Gastroesophageal sphincter (tissue), 4 donors: ENCODE measurements at regions not wholly inside any gene's neighbourhood (a gene's known extent, or its start where the extent isn't known, plus 50 kb on each side); places are given as distances from the start of the nearest gene placed in this dataset.

Experiments used
- ATAC-seq: fragments of 150-250 bp; one replicate; pipeline ENCODE4 v1.9.1; 2016; ENCODE audit warnings: mild to moderate bottlenecking, moderate library complexity
- H3K27ac ChIP-seq, 4 donors: fragments of 200-600 bp; sonication (generic) in 3 of 4; 1 replicate in 3 of 4; 2 replicates in 1 of 4; pipeline ENCODE4 v1.5.1; 2016 to 2019
- H3K27me3 ChIP-seq: fragments of 200-600 bp; sonication (generic); one replicate; pipeline ENCODE4 v1.5.1; 2019
- H3K36me3 ChIP-seq, 2 donors: fragments of 200-600 bp; sonication (generic); one replicate each; pipeline ENCODE4 v1.5.1; 2019; ENCODE audit warnings: control low read depth in 1 of 2
- H3K4me1 ChIP-seq, 3 donors: fragments of 200-600 bp; sonication (generic); 1 replicate in 2 of 3; 2 replicates in 1 of 3; pipeline ENCODE4 v1.5.1; 2016 to 2019; ENCODE audit warnings: control low read depth in 2 of 3
- H3K4me3 ChIP-seq, 2 donors: fragments of 200-600 bp; sonication (generic); one replicate each; pipeline ENCODE4 v1.5.1; 2019; ENCODE audit warnings: mild to moderate bottlenecking in 1 of 2, moderate library complexity in 1 of 2
- H3K9me3 ChIP-seq, 3 donors: fragments of 200-600 bp; sonication (generic); one replicate each; pipeline ENCODE4 v1.5.1; 2017 to 2019; ENCODE audit warnings: control low read depth in 2 of 3
- EP300 ChIP-seq: sonication (generic); formaldehyde crosslinking; IDR thresholded peaks from one replicate; pipeline ENCODE4 v1.6.1; 2017; ENCODE audit warnings: antibody characterized with exemption, mild to moderate bottlenecking
- POLR2A ChIP-seq, 2 donors: fragments of 450-650 bp; IDR thresholded peaks; one replicate each; pipeline ENCODE4 v1.6.1; 2017; ENCODE audit warnings: antibody characterized with exemption in 2 of 2, mild to moderate bottlenecking in 2 of 2, moderate library complexity in 1 of 2
- POLR2AphosphoS5 ChIP-seq: sonication (generic); formaldehyde crosslinking; IDR thresholded peaks from one replicate; pipeline ENCODE4 v1.6.1; 2017; ENCODE audit warnings: antibody characterized with exemption
- WGBS, 2 donors: methylation state at CpG; one replicate each; pipeline ENCODE4 v1.1.5; 2018; ENCODE audit warnings: low coverage in 1 of 2; 5-methylcytosine and 5-hydroxymethylcytosine counted together
- TF ChIP-seq, protein P1 (sequence below), 4 experiments: fragments of 200-600 bp in 2 of 4; fragments of 450-650 bp in 2 of 4; sonication (generic) in 1 of 4; IDR thresholded peaks; one replicate each; pipeline ENCODE4 v1.5.1; 2017 to 2019; ENCODE audit warnings: antibody characterized with exemption in 4 of 4, mild to moderate bottlenecking in 2 of 4, moderate library complexity in 2 of 4

DNA sequence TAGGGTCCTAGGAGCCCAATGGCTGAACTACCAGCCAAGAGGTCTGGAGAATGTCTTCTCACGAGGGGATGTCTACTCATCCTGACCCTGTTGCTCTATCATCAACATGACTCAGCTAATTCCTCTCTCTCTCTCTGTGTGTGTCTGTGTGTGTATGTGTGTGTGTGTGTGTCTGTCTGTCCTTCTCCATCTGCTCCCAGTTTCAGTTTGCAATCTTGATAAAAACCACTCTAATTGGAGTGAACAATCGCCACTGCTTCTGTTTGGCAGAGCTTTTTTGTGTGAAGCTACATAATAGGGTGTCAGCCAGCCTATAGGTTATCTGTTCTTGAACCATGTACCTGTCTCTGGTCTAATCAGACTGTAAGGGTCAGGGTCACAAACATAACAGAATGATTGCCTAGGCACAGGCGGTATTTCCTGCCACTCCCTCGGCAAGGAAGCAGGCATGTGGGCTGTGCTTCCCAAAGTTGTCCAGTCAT is 219.8 kb downstream of the SH3BP4 start:
- no peak for ATAC-seq
- H3K27me3 ChIP-seq: no peaks in the 10 kb centered on the region
- no peaks in the 10 kb centered on the region for H3K9me3 ChIP-seq
- no peak overlapping the region for H3K27ac ChIP-seq
- no peaks in the 10 kb centered on the region for H3K36me3 ChIP-seq
- 30 to 57% methylated on average over 1 of the region's 4 CpGs for WGBS, 2 donors
- peaks cover 0 to 11% (median 0%) of the 10 kb centered on the region in 3 donors for H3K4me1 ChIP-seq
- TF ChIP-seq POLR2A (IDR thresholded peaks at IDR 0.05) (no peak), POLR2AphosphoS5 (no peak), EP300 (no peak)
- TF ChIP-seq, protein P1, sequence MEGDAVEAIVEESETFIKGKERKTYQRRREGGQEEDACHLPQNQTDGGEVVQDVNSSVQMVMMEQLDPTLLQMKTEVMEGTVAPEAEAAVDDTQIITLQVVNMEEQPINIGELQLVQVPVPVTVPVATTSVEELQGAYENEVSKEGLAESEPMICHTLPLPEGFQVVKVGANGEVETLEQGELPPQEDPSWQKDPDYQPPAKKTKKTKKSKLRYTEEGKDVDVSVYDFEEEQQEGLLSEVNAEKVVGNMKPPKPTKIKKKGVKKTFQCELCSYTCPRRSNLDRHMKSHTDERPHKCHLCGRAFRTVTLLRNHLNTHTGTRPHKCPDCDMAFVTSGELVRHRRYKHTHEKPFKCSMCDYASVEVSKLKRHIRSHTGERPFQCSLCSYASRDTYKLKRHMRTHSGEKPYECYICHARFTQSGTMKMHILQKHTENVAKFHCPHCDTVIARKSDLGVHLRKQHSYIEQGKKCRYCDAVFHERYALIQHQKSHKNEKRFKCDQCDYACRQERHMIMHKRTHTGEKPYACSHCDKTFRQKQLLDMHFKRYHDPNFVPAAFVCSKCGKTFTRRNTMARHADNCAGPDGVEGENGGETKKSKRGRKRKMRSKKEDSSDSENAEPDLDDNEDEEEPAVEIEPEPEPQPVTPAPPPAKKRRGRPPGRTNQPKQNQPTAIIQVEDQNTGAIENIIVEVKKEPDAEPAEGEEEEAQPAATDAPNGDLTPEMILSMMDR (IDR thresholded peaks at IDR 0.05): no peak
- no peak overlapping the region for H3K4me3 ChIP-seq

DNA sequence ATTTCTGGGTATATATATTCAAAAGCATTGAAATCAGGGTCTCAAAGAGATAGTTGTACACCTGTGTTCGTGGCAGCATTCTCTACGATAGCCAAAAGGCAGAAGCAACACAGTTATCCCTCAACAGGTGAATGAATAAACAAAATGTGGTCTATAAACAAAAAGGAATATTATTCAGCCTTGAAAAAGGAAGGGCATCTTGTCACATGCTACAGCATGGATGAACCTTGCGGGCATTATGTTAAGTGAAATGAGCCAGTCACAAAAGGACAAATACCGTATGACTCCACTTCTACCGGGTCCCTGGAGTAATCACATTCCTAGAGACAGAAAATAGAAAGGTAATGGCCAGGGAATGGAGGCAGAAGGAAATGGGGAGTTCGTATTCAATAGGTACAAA is 228.8 kb downstream of the SH3BP4 start:
- no peak for ATAC-seq
- no peaks in the 10 kb centered on the region for H3K9me3 ChIP-seq
- no peak overlapping the region for H3K4me3 ChIP-seq
- no peaks in the 10 kb centered on the region for H3K36me3 ChIP-seq
- no peaks in the 10 kb centered on the region for H3K4me1 ChIP-seq
- H3K27ac ChIP-seq: no peak overlapping the region
- WGBS, 2 donors: 90 to 95% methylated on average over 2 to 6 of the region's 6 CpGs
- no peak for TF ChIP-seq POLR2AphosphoS5
- no peak for TF ChIP-seq POLR2A (IDR thresholded peaks at IDR 0.05)
- TF ChIP-seq EP300: no peak
- TF ChIP-seq, protein P1 (IDR thresholded peaks at IDR 0.05): no peak
- peaks cover 39% of the 10 kb centered on the region for H3K27me3 ChIP-seq

DNA sequence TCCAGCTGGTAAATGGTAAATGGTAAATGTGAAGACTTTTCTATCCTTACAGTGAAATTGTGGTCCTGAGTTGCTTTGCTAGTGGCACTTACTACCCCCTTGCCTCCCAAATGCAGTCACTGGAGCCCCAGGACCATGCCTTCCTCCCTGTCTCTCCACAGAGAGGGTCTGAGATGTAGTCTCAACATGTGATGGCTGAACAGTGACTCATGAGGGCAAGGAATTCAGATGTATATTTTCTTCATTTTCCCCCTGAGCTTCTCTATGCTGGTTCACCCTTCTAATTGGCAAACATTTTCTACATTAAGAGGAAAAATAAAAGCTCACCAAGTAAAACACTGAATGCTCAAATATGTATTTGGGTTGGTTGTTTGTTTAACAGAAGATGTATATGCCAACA is 232.0 kb downstream of the SH3BP4 start:
- Histone ChIP-seq H3K4me1 (no peaks in the 10 kb centered on the region), H3K27ac (no peak overlapping the region), H3K4me3 (no peak overlapping the region), H3K36me3 (no peaks in the 10 kb centered on the region), H3K27me3 (peaks cover 39% of the 10 kb centered on the region), H3K9me3 (no peaks in the 10 kb centered on the region)
- TF ChIP-seq POLR2AphosphoS5 (no peak), POLR2A (IDR thresholded peaks at IDR 0.05) (no peak), EP300 (no peak)
- TF ChIP-seq, protein P1 (IDR thresholded peaks at IDR 0.05): no peak
- ATAC-seq: no peak

DNA sequence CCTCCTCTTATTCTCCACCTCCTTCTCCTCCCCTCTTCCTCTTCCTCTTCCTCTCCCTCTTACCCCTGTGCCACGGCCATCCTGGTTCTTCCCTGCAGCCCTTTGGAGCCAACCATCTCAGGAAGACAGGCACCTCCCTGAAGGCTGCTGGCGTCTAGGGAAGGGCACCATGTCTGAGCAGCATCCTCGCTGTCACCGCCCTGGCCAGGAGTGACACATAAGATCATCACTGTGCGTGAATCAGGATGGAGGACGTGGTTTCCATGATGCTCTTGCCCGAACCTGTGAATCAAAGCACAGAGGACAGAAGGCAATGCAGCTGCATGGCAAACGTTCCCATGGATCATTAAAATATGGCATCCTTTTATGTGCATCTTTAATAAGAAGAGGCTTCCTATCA is 236.0 kb downstream of the SH3BP4 start:
- WGBS, 2 donors: 65 to 95% methylated on average over 3 to 7 of the region's 8 CpGs
- ATAC-seq: no peak
- no peak overlapping the region for H3K27ac ChIP-seq

DNA sequence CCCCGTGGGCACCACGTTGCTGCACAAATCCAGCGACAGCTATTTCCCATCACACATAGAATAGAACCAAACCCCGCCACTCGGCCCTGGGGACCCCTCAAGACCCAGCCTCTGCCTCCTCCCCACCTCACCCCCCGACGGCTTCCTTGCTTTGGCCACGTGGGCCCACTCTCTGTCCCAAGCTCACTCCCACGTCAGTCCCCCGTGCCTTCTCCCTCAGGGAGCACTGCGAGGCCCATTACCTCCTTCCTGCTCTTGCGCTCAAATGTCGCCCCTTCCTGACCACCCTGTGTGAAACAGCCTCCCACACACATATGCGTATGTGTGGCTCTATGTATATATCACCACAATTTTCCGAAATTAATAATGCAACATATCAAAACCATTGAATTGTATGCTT is 239.7 kb downstream of the SH3BP4 start:
- Histone ChIP-seq H3K27ac (no peak overlapping the region), H3K36me3 (no peaks in the 10 kb centered on the region), H3K9me3 (no peaks in the 10 kb centered on the region), H3K4me1 (no peaks in the 10 kb centered on the region), H3K4me3 (no peak overlapping the region), H3K27me3 (peaks cover 33% of the 10 kb centered on the region)
- TF ChIP-seq POLR2A (IDR thresholded peaks at IDR 0.05): no peak
- no peak for TF ChIP-seq POLR2AphosphoS5
- TF ChIP-seq EP300: no peak
- TF ChIP-seq, protein P1 (IDR thresholded peaks at IDR 0.05): no peak
- WGBS, 2 donors: 39 to 72% methylated on average over 12 to 13 of the region's 15 CpGs
- no peak for ATAC-seq

More for the DNA sequence above, 236.0 kb downstream of the SH3BP4 start:
- Histone ChIP-seq H3K4me1 (no peaks in the 10 kb centered on the region), H3K27me3 (peaks cover 21% of the 10 kb centered on the region), H3K9me3 (no peaks in the 10 kb centered on the region), H3K4me3 (no peak overlapping the region), H3K36me3 (no peaks in the 10 kb centered on the region)
- TF ChIP-seq EP300 (no peak), POLR2A (IDR thresholded peaks at IDR 0.05) (no peak), POLR2AphosphoS5 (no peak)
- TF ChIP-seq, protein P1 (IDR thresholded peaks at IDR 0.05): no peak
